Medulla oblongata (tissue), 1 donor: ENCODE measurements at regions not wholly inside any gene's neighbourhood (a gene's known extent, or its start where the extent isn't known, plus 50 kb on each side); places are given as distances from the start of the nearest gene placed in this dataset.

Source experiments
- DNase-seq: peaks from one replicate; pipeline ENCODE4 v3.0.0-alpha.2; 2015; ENCODE audit errors: extremely low spot score

GRCh38 chr2:198351647-198352046 lies 547.3 kb downstream of the PLCL1 start:
- peak; percentile 74 for DNase-seq

- no peak for DNase-seq
Observed at GRCh38 chr2:198347946-198348345, 543.6 kb downstream of the PLCL1 start.

GRCh38 chr2:198347349-198347748 lies 543.0 kb downstream of the PLCL1 start:
- no peak for DNase-seq

- DNase-seq, result no peak
Observed at GRCh38 chr2:198343471-198343870, 539.1 kb downstream of the PLCL1 start.

GRCh38 chr2:198340846-198341245 lies 536.5 kb downstream of the PLCL1 start:
- no peak for DNase-seq

- DNase-seq, result no peak
Observed at GRCh38 chr2:198339116-198339515, 534.7 kb downstream of the PLCL1 start.

GRCh38 chr2:198337368-198337767 lies 533.0 kb downstream of the PLCL1 start:
- DNase-seq, result no peak

GRCh38 chr2:198328454-198328853 lies 524.1 kb downstream of the PLCL1 start:
- no peak for DNase-seq

- no peak for DNase-seq
Observed at GRCh38 chr2:198327526-198327925, 523.1 kb downstream of the PLCL1 start.

- no peak for DNase-seq
Observed at GRCh38 chr2:198326431-198326830, 522.0 kb downstream of the PLCL1 start.

- DNase-seq, result no peak
Observed at GRCh38 chr2:198325359-198325758, 521.0 kb downstream of the PLCL1 start.

GRCh38 chr2:198324071-198324470 lies 519.7 kb downstream of the PLCL1 start:
- DNase-seq, result no peak

- DNase-seq, result no peak
Observed at GRCh38 chr2:198322275-198322674, 517.9 kb downstream of the PLCL1 start.

GRCh38 chr2:198321522-198322088 lies 517.2 kb downstream of the PLCL1 start:
- DNase-seq, result no peak

GRCh38 chr2:198316852-198317396 lies 512.5 kb downstream of the PLCL1 start:
- DNase-seq, result no peak

GRCh38 chr2:198315791-198316630 lies 511.6 kb downstream of the PLCL1 start:
- DNase-seq, result no peak

GRCh38 chr2:198314559-198315153 lies 510.3 kb downstream of the PLCL1 start:
- peak; percentile 83 for DNase-seq

GRCh38 chr2:198312596-198313483 lies 508.4 kb downstream of the PLCL1 start:
- no peak for DNase-seq

GRCh38 chr2:198311020-198311419 lies 506.6 kb downstream of the PLCL1 start:
- no peak for DNase-seq

- DNase-seq, result peak; percentile 79
Observed at GRCh38 chr2:198309673-198310280, 505.4 kb downstream of the PLCL1 start.

GRCh38 chr2:198309081-198309480 lies 504.7 kb downstream of the PLCL1 start:
- no peak for DNase-seq
